ENCODE measurements at regions not wholly inside any gene's neighbourhood (a gene's known extent, or its start where the extent isn't known, plus 50 kb on each side); places are given as distances from the start of the nearest gene placed in this dataset.

DNA sequence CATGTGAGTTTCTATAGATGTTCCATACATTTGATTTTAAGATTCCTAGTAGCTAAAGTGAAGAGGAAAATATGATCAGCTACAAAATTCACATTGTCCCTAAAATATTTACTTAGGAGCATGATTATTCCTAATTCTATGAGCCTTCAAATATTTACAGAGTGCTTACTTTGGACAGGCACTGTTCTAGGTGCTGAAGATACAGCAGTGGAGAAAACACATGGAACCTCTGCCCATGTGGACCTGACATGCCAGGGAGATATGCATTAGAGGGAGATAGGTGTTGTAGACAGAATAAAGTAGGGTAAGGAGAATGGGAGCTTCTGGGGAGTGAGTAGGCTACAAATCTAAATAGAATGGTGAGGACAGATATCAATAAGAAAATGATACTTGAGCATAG, 62.6 kb upstream of the TACR1 start:
- Histone ChIP-seq H3K4me1 (ENCODE audit: control insufficient read depth in 1 of 2, insufficient read depth in 2 of 2, low read length in 2 of 2) (no peaks in the 10 kb centered on the region), H3K4me2 (ENCODE audit: low read length) (no peak overlapping the region), H2BK120ac (ENCODE audit: insufficient read depth, low read length, poor library complexity) (no peak overlapping the region), H3K23ac (ENCODE audit: low read length) (no peak overlapping the region), H2BK12ac (ENCODE audit: low read length) (no peak overlapping the region), H4K8ac (ENCODE audit: low read depth, low read length) (no peak overlapping the region), H3K18ac (ENCODE audit: low read length) (no peak overlapping the region), H2BK5ac (ENCODE audit: low read depth, low read length, poor library complexity) (no peak overlapping the region), H3K79me2 (ENCODE audit: control insufficient read depth, insufficient read depth, low read length, poor library complexity) (no peaks in the 10 kb centered on the region), H3K4ac (ENCODE audit: low read depth, low read length) (no peak overlapping the region), H3K79me1 (ENCODE audit: low read length) (no peaks in the 10 kb centered on the region), H3K14ac (ENCODE audit: low read length) (no peak overlapping the region), H3K9me3 (ENCODE audit: insufficient read depth, low read depth, low read length) (no peaks in the 10 kb centered on the region), H2AFZ (ENCODE audit: insufficient read depth, low read length, poor library complexity) (no peak overlapping the region), H2AK5ac (ENCODE audit: low read length) (no peak overlapping the region), H3K27ac (ENCODE audit: low read depth, low read length) (no peak overlapping the region), H4K91ac (ENCODE audit: low read depth, low read length) (no peak overlapping the region), H3K9ac (ENCODE audit: low read length) (no peak overlapping the region), H3K4me3 (ENCODE audit: low read depth, low read length) (no peak overlapping the region), H4K12ac (ENCODE audit: low read depth, low read length) (no peak overlapping the region), H3K36me3 (ENCODE audit: control insufficient read depth in 1 of 2, insufficient read depth in 2 of 2, low read length in 2 of 2) (no peaks in the 10 kb centered on the region), H3K27me3 (ENCODE audit: insufficient read depth, low read length) (no peaks in the 10 kb centered on the region)
- DNase-seq, result no peak

GRCh38 chr2:75260946-75261345, 61.6 kb upstream of the TACR1 start:
- H4K8ac ChIP-seq (ENCODE audit: low read depth, low read length), result no peak overlapping the region
- H4K12ac ChIP-seq (ENCODE audit: low read depth, low read length), result no peak overlapping the region
- H3K14ac ChIP-seq (ENCODE audit: low read length), result no peak overlapping the region
- no peak overlapping the region for H3K9ac ChIP-seq (ENCODE audit: low read length)
- no peaks in the 10 kb centered on the region for H3K79me2 ChIP-seq (ENCODE audit: control insufficient read depth, insufficient read depth, low read length, poor library complexity)
- no peak overlapping the region for H2AK5ac ChIP-seq (ENCODE audit: low read length)
- H3K4me1 ChIP-seq (ENCODE audit: control insufficient read depth in 1 of 2, insufficient read depth in 2 of 2, low read length in 2 of 2), result no peaks in the 10 kb centered on the region
- no peak for DNase-seq
- no peak overlapping the region for H3K27ac ChIP-seq (ENCODE audit: low read depth, low read length)
- H2BK5ac ChIP-seq (ENCODE audit: low read depth, low read length, poor library complexity), result no peak overlapping the region
- H3K36me3 ChIP-seq (ENCODE audit: control insufficient read depth in 1 of 2, insufficient read depth in 2 of 2, low read length in 2 of 2), result no peaks in the 10 kb centered on the region
- no peak overlapping the region for H2AFZ ChIP-seq (ENCODE audit: insufficient read depth, low read length, poor library complexity)
- no peak overlapping the region for H4K91ac ChIP-seq (ENCODE audit: low read depth, low read length)
- no peak overlapping the region for H3K18ac ChIP-seq (ENCODE audit: low read length)
- H3K27me3 ChIP-seq (ENCODE audit: insufficient read depth, low read length), result no peaks in the 10 kb centered on the region
- H3K79me1 ChIP-seq (ENCODE audit: low read length), result no peaks in the 10 kb centered on the region
- H3K9me3 ChIP-seq (ENCODE audit: insufficient read depth, low read depth, low read length), result no peaks in the 10 kb centered on the region
- H3K4me2 ChIP-seq (ENCODE audit: low read length), result no peak overlapping the region
- no peak overlapping the region for H3K23ac ChIP-seq (ENCODE audit: low read length)
- no peak overlapping the region for H3K4ac ChIP-seq (ENCODE audit: low read depth, low read length)
- no peak overlapping the region for H2BK120ac ChIP-seq (ENCODE audit: insufficient read depth, low read length, poor library complexity)
- H3K4me3 ChIP-seq (ENCODE audit: low read depth, low read length), result no peak overlapping the region
- H2BK12ac ChIP-seq (ENCODE audit: low read length), result no peak overlapping the region

DNA sequence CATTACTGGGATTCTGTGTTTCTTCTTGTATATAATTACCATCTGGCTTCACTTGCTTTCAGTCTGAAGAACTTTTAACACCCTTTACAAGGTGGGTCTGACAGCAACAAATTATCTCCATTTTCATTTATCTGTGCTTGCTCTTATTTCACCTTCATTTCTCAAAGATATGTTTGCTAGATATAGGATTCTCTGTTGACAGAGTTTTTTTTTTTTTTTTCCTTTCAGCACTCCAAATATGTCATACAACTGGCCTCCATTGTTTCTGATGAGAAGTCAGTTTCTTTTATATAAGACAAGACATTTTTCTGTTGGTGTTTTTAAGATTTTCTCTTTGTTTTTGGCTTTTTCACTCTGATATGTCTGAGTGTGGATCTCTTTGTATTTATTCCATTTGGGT, 59.3 kb upstream of the TACR1 start:
- no peak for DNase-seq
- Histone ChIP-seq H3K4me3 (ENCODE audit: low read depth, low read length) (no peak overlapping the region), H3K14ac (ENCODE audit: low read length) (no peak overlapping the region), H3K79me2 (ENCODE audit: control insufficient read depth, insufficient read depth, low read length, poor library complexity) (no peaks in the 10 kb centered on the region), H3K4me1 (ENCODE audit: control insufficient read depth in 1 of 2, insufficient read depth in 2 of 2, low read length in 2 of 2) (no peaks in the 10 kb centered on the region), H4K91ac (ENCODE audit: low read depth, low read length) (no peak overlapping the region), H3K27me3 (ENCODE audit: insufficient read depth, low read length) (no peaks in the 10 kb centered on the region), H2BK12ac (ENCODE audit: low read length) (no peak overlapping the region), H3K23ac (ENCODE audit: low read length) (no peak overlapping the region), H3K4me2 (ENCODE audit: low read length) (no peak overlapping the region), H3K79me1 (ENCODE audit: low read length) (no peaks in the 10 kb centered on the region), H3K36me3 (ENCODE audit: control insufficient read depth in 1 of 2, insufficient read depth in 2 of 2, low read length in 2 of 2) (no peaks in the 10 kb centered on the region), H3K27ac (ENCODE audit: low read depth, low read length) (no peak overlapping the region), H2BK120ac (ENCODE audit: insufficient read depth, low read length, poor library complexity) (no peak overlapping the region), H3K9me3 (ENCODE audit: insufficient read depth, low read depth, low read length) (no peaks in the 10 kb centered on the region), H4K12ac (ENCODE audit: low read depth, low read length) (no peak overlapping the region), H2AFZ (ENCODE audit: insufficient read depth, low read length, poor library complexity) (no peak overlapping the region), H3K18ac (ENCODE audit: low read length) (no peak overlapping the region), H2AK5ac (ENCODE audit: low read length) (no peak overlapping the region), H3K9ac (ENCODE audit: low read length) (no peak overlapping the region), H3K4ac (ENCODE audit: low read depth, low read length) (no peak overlapping the region), H4K8ac (ENCODE audit: low read depth, low read length) (no peak overlapping the region), H2BK5ac (ENCODE audit: low read depth, low read length, poor library complexity) (no peak overlapping the region)

DNA sequence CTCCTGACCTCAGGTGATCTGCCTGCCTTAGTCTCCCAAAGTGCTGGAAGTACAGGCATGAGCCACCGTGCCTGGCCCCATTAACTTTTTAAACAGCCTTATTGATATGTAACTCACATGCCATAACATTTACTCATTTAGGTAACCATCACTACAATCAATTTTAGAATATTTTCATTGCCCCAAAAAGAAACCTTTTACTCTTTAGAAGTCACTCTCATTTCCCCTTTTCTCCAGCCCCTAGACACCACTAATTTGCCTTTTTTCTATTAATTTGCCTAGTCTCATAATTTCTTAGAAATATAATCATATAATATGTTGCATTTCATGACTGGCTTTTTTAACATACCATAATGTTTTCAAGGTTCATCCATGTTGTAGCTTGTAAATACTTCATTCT, 57.2 kb upstream of the TACR1 start:
- no peak overlapping the region for H2BK5ac ChIP-seq (ENCODE audit: low read depth, low read length, poor library complexity)
- no peak overlapping the region for H3K14ac ChIP-seq (ENCODE audit: low read length)
- H4K91ac ChIP-seq (ENCODE audit: low read depth, low read length), result no peak overlapping the region
- H3K23ac ChIP-seq (ENCODE audit: low read length), result no peak overlapping the region
- no peak overlapping the region for H3K18ac ChIP-seq (ENCODE audit: low read length)
- no peak overlapping the region for H2AK5ac ChIP-seq (ENCODE audit: low read length)
- no peak overlapping the region for H2BK120ac ChIP-seq (ENCODE audit: insufficient read depth, low read length, poor library complexity)
- no peaks in the 10 kb centered on the region for H3K36me3 ChIP-seq (ENCODE audit: control insufficient read depth in 1 of 2, insufficient read depth in 2 of 2, low read length in 2 of 2)
- no peaks in the 10 kb centered on the region for H3K27me3 ChIP-seq (ENCODE audit: insufficient read depth, low read length)
- H3K27ac ChIP-seq (ENCODE audit: low read depth, low read length), result no peak overlapping the region
- H2BK12ac ChIP-seq (ENCODE audit: low read length), result no peak overlapping the region
- H3K4me1 ChIP-seq (ENCODE audit: control insufficient read depth in 1 of 2, insufficient read depth in 2 of 2, low read length in 2 of 2), result no peaks in the 10 kb centered on the region
- H3K4me3 ChIP-seq (ENCODE audit: low read depth, low read length), result no peak overlapping the region
- H2AFZ ChIP-seq (ENCODE audit: insufficient read depth, low read length, poor library complexity), result no peak overlapping the region
- H3K4me2 ChIP-seq (ENCODE audit: low read length), result no peak overlapping the region
- H4K8ac ChIP-seq (ENCODE audit: low read depth, low read length), result no peak overlapping the region
- H3K79me1 ChIP-seq (ENCODE audit: low read length), result no peaks in the 10 kb centered on the region
- no CpG with 5 or more reads among the region's 1 CpG for WGBS (ENCODE audit: extremely low coverage, insufficient coverage, insufficient read length)
- H3K4ac ChIP-seq (ENCODE audit: low read depth, low read length), result no peak overlapping the region
- H3K9me3 ChIP-seq (ENCODE audit: insufficient read depth, low read depth, low read length), result no peaks in the 10 kb centered on the region
- H3K9ac ChIP-seq (ENCODE audit: low read length), result no peak overlapping the region
- H4K12ac ChIP-seq (ENCODE audit: low read depth, low read length), result no peak overlapping the region
- no peaks in the 10 kb centered on the region for H3K79me2 ChIP-seq (ENCODE audit: control insufficient read depth, insufficient read depth, low read length, poor library complexity)
- DNase-seq, result no peak

DNA sequence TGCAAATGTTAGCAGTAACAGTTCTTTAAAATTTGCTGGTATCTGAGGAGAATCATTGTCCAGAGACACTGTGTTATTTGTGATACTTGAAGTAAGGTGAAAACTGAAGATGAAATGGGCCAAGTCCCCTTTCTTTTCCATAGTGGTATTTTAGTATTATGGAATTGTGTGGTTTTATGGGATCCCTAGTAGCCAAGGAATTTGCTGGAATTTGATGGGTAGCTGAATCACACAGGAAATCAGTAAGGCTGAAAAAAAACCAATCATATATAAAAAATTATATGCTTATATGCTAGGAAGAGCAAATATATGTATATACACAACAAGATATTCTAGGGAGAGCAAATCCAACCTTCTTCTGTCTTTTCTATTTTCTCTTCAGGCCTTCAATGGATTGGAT, 54.2 kb upstream of the TACR1 start:
- Histone ChIP-seq H3K14ac (ENCODE audit: low read length) (no peak overlapping the region), H3K36me3 (ENCODE audit: control insufficient read depth in 1 of 2, insufficient read depth in 2 of 2, low read length in 2 of 2) (no peaks in the 10 kb centered on the region), H3K18ac (ENCODE audit: low read length) (no peak overlapping the region), H3K4ac (ENCODE audit: low read depth, low read length) (no peak overlapping the region), H2BK12ac (ENCODE audit: low read length) (no peak overlapping the region), H3K79me2 (ENCODE audit: control insufficient read depth, insufficient read depth, low read length, poor library complexity) (no peaks in the 10 kb centered on the region), H3K4me1 (ENCODE audit: control insufficient read depth in 1 of 2, insufficient read depth in 2 of 2, low read length in 2 of 2) (no peaks in the 10 kb centered on the region), H3K4me2 (ENCODE audit: low read length) (no peak overlapping the region), H2BK120ac (ENCODE audit: insufficient read depth, low read length, poor library complexity) (no peak overlapping the region), H2AK5ac (ENCODE audit: low read length) (no peak overlapping the region), H3K9me3 (ENCODE audit: insufficient read depth, low read depth, low read length) (peaks cover 1% of the 10 kb centered on the region), H3K9ac (ENCODE audit: low read length) (no peak overlapping the region), H3K27me3 (ENCODE audit: insufficient read depth, low read length) (no peaks in the 10 kb centered on the region), H4K91ac (ENCODE audit: low read depth, low read length) (no peak overlapping the region), H4K8ac (ENCODE audit: low read depth, low read length) (no peak overlapping the region), H2BK5ac (ENCODE audit: low read depth, low read length, poor library complexity) (no peak overlapping the region), H3K79me1 (ENCODE audit: low read length) (no peaks in the 10 kb centered on the region), H2AFZ (ENCODE audit: insufficient read depth, low read length, poor library complexity) (no peak overlapping the region), H3K4me3 (ENCODE audit: low read depth, low read length) (no peak overlapping the region), H3K23ac (ENCODE audit: low read length) (no peak overlapping the region), H4K12ac (ENCODE audit: low read depth, low read length) (no peak overlapping the region), H3K27ac (ENCODE audit: low read depth, low read length) (no peak overlapping the region)
- DNase-seq, result no peak

All from trophoblast cell (in vitro differentiated cells and primary cell).